Skin of body (tissue), 1 donor: ENCODE measurements at regions not wholly inside any gene's neighbourhood (a gene's known extent, or its start where the extent isn't known, plus 50 kb on each side); places are given as distances from the start of the nearest gene placed in this dataset.
"Not testable (repeated sequence)": the region's sequence is repeated elsewhere in the genome, so short reads cannot be mapped to it uniquely, and the experiment has no call there.

Experiments used
- DNase-seq: peaks from one replicate; lab custom pipeline; 2025; lab: John Stamatoyannopoulos, UW

GRCh38 chr1:121051161-121051790 is 132.9 kb downstream of the FAM72B start:
- DNase-seq: not testable (repeated sequence)

- not testable (repeated sequence) for DNase-seq
Measured at GRCh38 chr1:121052081-121052660, 132.0 kb downstream of the FAM72B start.

GRCh38 chr1:121054928-121055327 is 129.2 kb downstream of the FAM72B start:
- DNase-seq: not testable (repeated sequence)

GRCh38 chr1:121066925-121067324 is 117.2 kb downstream of the FAM72B start:
- DNase-seq: not testable (repeated sequence)

GRCh38 chr1:121068738-121069499 is 115.2 kb downstream of the FAM72B start:
- not testable (repeated sequence) for DNase-seq

GRCh38 chr1:121073852-121074251 is 110.3 kb downstream of the FAM72B start:
- not testable (repeated sequence) for DNase-seq

GRCh38 chr1:121075254-121075805 is 108.8 kb downstream of the FAM72B start:
- DNase-seq: not testable (repeated sequence)

GRCh38 chr1:121076674-121077073 is 107.5 kb downstream of the FAM72B start:
- DNase-seq: not testable (repeated sequence)

GRCh38 chr1:121079655-121080054 is 104.5 kb downstream of the FAM72B start:
- not testable (repeated sequence) for DNase-seq

- not testable (repeated sequence) for DNase-seq
Measured at GRCh38 chr1:121080197-121080903, 103.8 kb downstream of the FAM72B start.

GRCh38 chr1:121080904-121081264 is 103.3 kb downstream of the FAM72B start:
- DNase-seq: not testable (repeated sequence)

GRCh38 chr1:121081625-121082199 is 102.4 kb downstream of the FAM72B start:
- not testable (repeated sequence) for DNase-seq

GRCh38 chr1:121082995-121083394 is 101.1 kb downstream of the FAM72B start:
- DNase-seq: not testable (repeated sequence)

GRCh38 chr1:121086249-121086648 is 97.9 kb downstream of the FAM72B start:
- DNase-seq: not testable (repeated sequence)

GRCh38 chr1:121087221-121087620 is 96.9 kb downstream of the FAM72B start:
- not testable (repeated sequence) for DNase-seq

- not testable (repeated sequence) for DNase-seq
Measured at GRCh38 chr1:121088568-121088967, 95.6 kb downstream of the FAM72B start.

- DNase-seq: not testable (repeated sequence)
Measured at GRCh38 chr1:121092329-121092968, 91.7 kb downstream of the FAM72B start.

- DNase-seq: not testable (repeated sequence)
Measured at GRCh38 chr1:121095014-121095413, 89.1 kb downstream of the FAM72B start.

GRCh38 chr1:121097127-121097866 is 86.8 kb downstream of the FAM72B start:
- DNase-seq: not testable (repeated sequence)

GRCh38 chr1:121097867-121098215 is 86.3 kb downstream of the FAM72B start:
- DNase-seq: not testable (repeated sequence)
